ENCODE measurements at regions not wholly inside any gene's neighbourhood (a gene's known extent, or its start where the extent isn't known, plus 50 kb on each side); places are given as distances from the start of the nearest gene placed in this dataset.

DNA sequence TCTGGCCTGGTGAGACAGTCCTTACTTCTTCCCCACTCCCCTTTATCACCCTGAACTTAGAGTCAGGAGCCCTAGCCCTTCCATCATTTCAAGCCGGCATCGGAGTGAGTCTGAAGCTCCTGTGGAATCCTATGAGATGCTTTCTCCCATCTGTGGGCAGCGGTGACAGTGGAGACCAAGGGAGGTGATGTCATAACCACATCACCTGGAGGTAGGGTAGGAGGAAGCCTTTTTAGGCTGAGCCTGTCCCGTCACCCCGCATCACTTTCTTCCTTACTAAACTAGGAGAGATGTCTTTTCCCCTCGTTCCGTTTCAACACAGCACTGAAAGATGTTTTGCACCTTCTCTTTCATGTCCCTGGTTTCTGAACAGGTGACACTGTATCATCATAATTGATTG lies 124.1 kb upstream of the WWC1 start:
- Histone ChIP-seq H3K4me3 (ENCODE audit: severe bottlenecking) (no peak overlapping the region), H3K27ac (ENCODE audit: poor library complexity, severe bottlenecking) (no peak overlapping the region), H3K9me3 (ENCODE audit: severe bottlenecking) (no peaks in the 10 kb centered on the region), H3K4me1 (ENCODE audit: insufficient read depth, poor library complexity, severe bottlenecking) (no peaks in the 10 kb centered on the region), H3K36me3 (ENCODE audit: low read depth) (no peaks in the 10 kb centered on the region), H3K27me3 (ENCODE audit: insufficient read depth, poor library complexity, severe bottlenecking) (no peaks in the 10 kb centered on the region)
- TF ChIP-seq, protein P1, sequence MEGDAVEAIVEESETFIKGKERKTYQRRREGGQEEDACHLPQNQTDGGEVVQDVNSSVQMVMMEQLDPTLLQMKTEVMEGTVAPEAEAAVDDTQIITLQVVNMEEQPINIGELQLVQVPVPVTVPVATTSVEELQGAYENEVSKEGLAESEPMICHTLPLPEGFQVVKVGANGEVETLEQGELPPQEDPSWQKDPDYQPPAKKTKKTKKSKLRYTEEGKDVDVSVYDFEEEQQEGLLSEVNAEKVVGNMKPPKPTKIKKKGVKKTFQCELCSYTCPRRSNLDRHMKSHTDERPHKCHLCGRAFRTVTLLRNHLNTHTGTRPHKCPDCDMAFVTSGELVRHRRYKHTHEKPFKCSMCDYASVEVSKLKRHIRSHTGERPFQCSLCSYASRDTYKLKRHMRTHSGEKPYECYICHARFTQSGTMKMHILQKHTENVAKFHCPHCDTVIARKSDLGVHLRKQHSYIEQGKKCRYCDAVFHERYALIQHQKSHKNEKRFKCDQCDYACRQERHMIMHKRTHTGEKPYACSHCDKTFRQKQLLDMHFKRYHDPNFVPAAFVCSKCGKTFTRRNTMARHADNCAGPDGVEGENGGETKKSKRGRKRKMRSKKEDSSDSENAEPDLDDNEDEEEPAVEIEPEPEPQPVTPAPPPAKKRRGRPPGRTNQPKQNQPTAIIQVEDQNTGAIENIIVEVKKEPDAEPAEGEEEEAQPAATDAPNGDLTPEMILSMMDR (IDR thresholded peaks at IDR 0.05; ENCODE audit: poor library complexity, severe bottlenecking): no peak
- no peak for DNase-seq (ENCODE audit: low spot score)
- no peak for ATAC-seq (ENCODE audit: low read depth)

DNA sequence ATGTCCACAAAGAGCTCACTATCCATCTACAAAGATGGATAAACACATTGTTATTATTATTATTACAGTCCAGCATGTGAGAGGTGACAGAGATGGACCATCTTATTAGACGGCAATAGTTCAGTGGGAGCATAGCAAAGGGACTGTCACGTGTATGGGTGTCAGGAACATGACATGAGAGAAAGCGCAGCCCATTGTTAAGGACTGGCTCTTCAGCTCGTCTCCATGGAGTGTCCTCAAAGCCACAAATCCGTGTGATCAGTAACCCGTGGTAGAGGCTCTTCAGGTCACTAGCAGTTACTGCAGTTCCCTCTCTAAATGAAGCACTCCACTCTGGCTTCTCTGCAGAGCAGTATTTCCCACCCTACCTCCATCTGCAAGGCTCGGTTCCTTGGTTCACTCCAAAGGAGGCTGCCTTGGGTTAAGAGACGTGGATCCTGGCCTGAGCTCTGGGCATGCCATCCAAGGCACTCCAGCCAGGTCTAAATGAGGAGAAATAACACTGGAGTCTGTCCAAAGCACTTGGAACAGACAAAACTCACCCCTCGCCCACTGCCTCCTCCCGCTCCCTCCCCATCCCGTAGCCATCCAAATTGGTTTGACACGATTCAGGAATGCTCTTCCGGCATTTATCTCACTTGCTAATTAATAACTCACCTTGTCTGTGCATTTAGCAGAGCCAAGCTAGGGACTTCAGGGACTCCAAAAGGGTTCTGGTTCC lies 122.3 kb upstream of the WWC1 start:
- no peaks in the 10 kb centered on the region for H3K4me1 ChIP-seq (ENCODE audit: insufficient read depth, poor library complexity, severe bottlenecking)
- ATAC-seq (ENCODE audit: low read depth) (no peak), DNase-seq (ENCODE audit: low spot score) (no peak)
- H3K9me3 ChIP-seq (ENCODE audit: severe bottlenecking): no peaks in the 10 kb centered on the region
- TF ChIP-seq, protein P1 (IDR thresholded peaks at IDR 0.05; ENCODE audit: poor library complexity, severe bottlenecking): no peak
- no peaks in the 10 kb centered on the region for H3K36me3 ChIP-seq (ENCODE audit: low read depth)
- no peak overlapping the region for H3K4me3 ChIP-seq (ENCODE audit: severe bottlenecking)
- no peak overlapping the region for H3K27ac ChIP-seq (ENCODE audit: poor library complexity, severe bottlenecking)
- no peaks in the 10 kb centered on the region for H3K27me3 ChIP-seq (ENCODE audit: insufficient read depth, poor library complexity, severe bottlenecking)

DNA sequence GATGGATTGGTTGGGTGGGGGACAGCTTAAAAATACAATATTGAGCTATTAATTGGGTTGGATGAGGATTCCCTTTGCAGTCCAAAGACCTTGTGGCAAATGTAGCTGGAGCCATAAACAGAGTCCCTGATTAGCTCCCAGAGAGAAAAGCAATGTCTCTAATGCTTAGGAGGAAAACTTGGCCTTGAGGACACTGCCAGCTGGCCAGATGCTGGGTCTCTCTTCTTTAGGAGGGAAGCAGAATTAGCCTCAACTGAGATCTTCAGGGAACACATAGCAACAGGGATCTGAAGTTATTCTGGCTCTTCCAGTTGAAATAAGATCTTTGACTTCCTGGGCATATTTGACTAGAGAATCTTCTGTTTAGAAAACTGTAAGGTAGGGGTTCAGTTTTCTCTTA lies 121.7 kb upstream of the WWC1 start:
- Histone ChIP-seq H3K4me3 (ENCODE audit: severe bottlenecking) (no peak overlapping the region), H3K4me1 (ENCODE audit: insufficient read depth, poor library complexity, severe bottlenecking) (no peaks in the 10 kb centered on the region), H3K27ac (ENCODE audit: poor library complexity, severe bottlenecking) (no peak overlapping the region), H3K9me3 (ENCODE audit: severe bottlenecking) (no peaks in the 10 kb centered on the region), H3K36me3 (ENCODE audit: low read depth) (no peaks in the 10 kb centered on the region), H3K27me3 (ENCODE audit: insufficient read depth, poor library complexity, severe bottlenecking) (no peaks in the 10 kb centered on the region)
- DNase-seq (ENCODE audit: low spot score) (no peak), ATAC-seq (ENCODE audit: low read depth) (no peak)
- TF ChIP-seq, protein P1 (IDR thresholded peaks at IDR 0.05; ENCODE audit: poor library complexity, severe bottlenecking): no peak

DNA sequence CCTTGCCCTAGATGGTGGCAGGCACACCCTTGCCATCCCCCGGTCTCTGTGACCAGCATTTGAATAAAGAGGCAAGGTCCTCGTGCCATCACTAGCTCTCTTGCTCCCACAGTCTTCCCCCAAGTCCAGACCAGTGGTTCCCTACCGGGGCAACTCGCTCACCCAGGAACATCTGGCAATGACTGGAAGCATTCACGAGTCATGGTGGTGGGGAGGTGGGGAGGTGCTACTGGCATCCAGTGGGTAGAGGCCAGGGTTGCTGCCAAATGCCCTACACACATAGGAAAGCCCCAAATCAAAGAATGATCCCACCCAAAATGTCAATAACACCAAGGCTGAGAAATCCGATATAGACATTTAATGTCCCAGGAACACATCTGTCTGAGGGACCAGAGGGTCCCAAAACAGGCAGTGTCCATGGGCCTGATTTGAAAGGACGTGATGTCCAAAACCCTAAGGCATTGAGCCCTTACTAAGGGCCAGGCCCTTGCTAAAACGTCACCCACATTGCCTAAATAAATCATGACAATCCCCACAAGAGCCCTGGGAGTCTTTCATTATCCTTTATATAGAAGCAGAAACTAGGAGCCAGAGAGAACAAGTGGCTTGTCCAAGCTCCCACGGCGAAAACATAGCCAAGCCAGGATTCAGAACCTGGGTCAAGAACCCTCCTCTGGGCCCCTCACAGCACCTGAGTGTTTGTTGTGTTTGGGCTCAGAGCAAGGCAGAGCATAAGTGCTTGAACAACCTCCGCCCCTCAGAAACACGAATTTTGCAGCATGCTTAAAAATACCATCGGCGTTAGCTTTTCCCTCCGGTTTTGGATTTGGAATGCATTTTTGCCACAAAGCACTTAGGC lies 119.3 kb upstream of the WWC1 start:
- ATAC-seq (ENCODE audit: low read depth) (no peak), DNase-seq (ENCODE audit: low spot score) (no peak)
- Histone ChIP-seq H3K9me3 (ENCODE audit: severe bottlenecking) (no peaks in the 10 kb centered on the region), H3K4me1 (ENCODE audit: insufficient read depth, poor library complexity, severe bottlenecking) (no peaks in the 10 kb centered on the region), H3K36me3 (ENCODE audit: low read depth) (no peaks in the 10 kb centered on the region), H3K27ac (ENCODE audit: poor library complexity, severe bottlenecking) (no peak overlapping the region), H3K4me3 (ENCODE audit: severe bottlenecking) (no peak overlapping the region), H3K27me3 (ENCODE audit: insufficient read depth, poor library complexity, severe bottlenecking) (no peaks in the 10 kb centered on the region)
- TF ChIP-seq, protein P1 (IDR thresholded peaks at IDR 0.05; ENCODE audit: poor library complexity, severe bottlenecking): no peak
